Liver (tissue), 8 donors: ENCODE measurements at regions not wholly inside any gene's neighbourhood (a gene's known extent, or its start where the extent isn't known, plus 50 kb on each side); places are given as distances from the start of the nearest gene placed in this dataset.

ENCODE experiments used
- DNase-seq: peaks from one replicate; pipeline ENCODE4 v3.0.0-alpha.2; 2017; ENCODE audit warnings: low spot score
- H3K27ac ChIP-seq, 2 donors: one replicate each; pipeline ENCODE4 v1.7.0; 2013; ENCODE audit warnings: inconsistent platforms in 2 of 2, low read length in 2 of 2, control low read depth in 1 of 2, low read depth in 1 of 2, mild to moderate bottlenecking in 1 of 2
- H3K27me3 ChIP-seq, 4 donors: one replicate each; pipeline versions ENCODE4 v1.6.1 to v1.7.0; 2013; ENCODE audit warnings: low read length in 3 of 4, inconsistent platforms in 1 of 4, mild to moderate bottlenecking in 1 of 4, moderate library complexity in 1 of 4; ENCODE audit not compliant: control insufficient read depth in 4 of 4, insufficient read depth in 4 of 4
- H3K36me3 ChIP-seq, 4 donors: one replicate each; pipeline versions ENCODE4 v1.6.1 to v1.7.0; 2013; ENCODE audit warnings: low read length in 3 of 4, mild to moderate bottlenecking in 3 of 4, low read depth in 1 of 4, moderate library complexity in 1 of 4; ENCODE audit not compliant: control insufficient read depth in 4 of 4, insufficient read depth in 3 of 4
- H3K4me1 ChIP-seq, 4 donors: one replicate each; pipeline versions ENCODE4 v1.6.1 to v1.7.0; 2013; ENCODE audit warnings: low read length in 3 of 4, mild to moderate bottlenecking in 3 of 4, moderate library complexity in 1 of 4; ENCODE audit not compliant: control insufficient read depth in 4 of 4, insufficient read depth in 4 of 4
- H3K4me3 ChIP-seq, 3 donors: one replicate each; pipeline versions ENCODE4 v1.6.1 to v1.7.0; 2013; ENCODE audit warnings: low read length in 3 of 3, control low read depth in 1 of 3, low read depth in 1 of 3, mild to moderate bottlenecking in 1 of 3
- H3K9ac ChIP-seq, 2 donors: one replicate each; pipeline ENCODE4 v1.7.0; 2013; ENCODE audit warnings: low read length in 2 of 2, mild to moderate bottlenecking in 2 of 2, moderate library complexity in 2 of 2, control low read depth in 1 of 2, low read depth in 1 of 2
- H3K9me3 ChIP-seq, 4 donors: one replicate each; pipeline versions ENCODE4 v1.6.1 to v1.7.0; 2013; ENCODE audit warnings: low read length in 3 of 4; ENCODE audit not compliant: control insufficient read depth in 4 of 4
- ATF3 ChIP-seq: IDR thresholded peaks from 2 replicates; pipeline ENCODE4 v1.6.1; 2016; ENCODE audit warnings: antibody characterized with exemption
- EGR1 ChIP-seq, 2 donors: IDR thresholded peaks; 2 replicates each; pipeline ENCODE4 v1.6.1; 2016 to 2018; ENCODE audit warnings: antibody characterized with exemption in 2 of 2, low read depth in 2 of 2
- FOXA1 ChIP-seq: IDR thresholded peaks from 2 replicates; pipeline ENCODE4 v1.6.1; 2016; ENCODE audit warnings: antibody characterized with exemption
- FOXA2 ChIP-seq: IDR thresholded peaks from 2 replicates; pipeline ENCODE4 v1.6.1; 2016; ENCODE audit warnings: antibody characterized with exemption
- GABPA ChIP-seq, 2 donors: IDR thresholded peaks in 1 of 2; conservative IDR thresholded peaks in 1 of 2; 2 replicates each; pipeline ENCODE4 v1.6.1; 2016; ENCODE audit warnings: antibody characterized with exemption in 2 of 2, mild to moderate bottlenecking in 1 of 2, moderate library complexity in 1 of 2
- HNF4A ChIP-seq, 2 donors: conservative IDR thresholded peaks; 2 replicates each; pipeline ENCODE4 v1.6.1; 2016; ENCODE audit warnings: antibody characterized with exemption in 2 of 2, mild to moderate bottlenecking in 2 of 2
- HNF4G ChIP-seq: IDR thresholded peaks from 2 replicates; pipeline ENCODE4 v1.6.1; 2016; ENCODE audit warnings: antibody characterized with exemption
- JUND ChIP-seq, 2 donors: IDR thresholded peaks; 2 replicates each; pipeline ENCODE4 v1.6.1; 2016; ENCODE audit warnings: antibody characterized with exemption in 2 of 2
- NR2F2 ChIP-seq: IDR thresholded peaks from 2 replicates; pipeline ENCODE4 v1.6.1; 2016; ENCODE audit warnings: antibody characterized with exemption
- RAD21 ChIP-seq, 2 donors: IDR thresholded peaks; 2 replicates each; pipeline ENCODE4 v1.6.1; 2016; ENCODE audit warnings: antibody characterized with exemption in 2 of 2, mild to moderate bottlenecking in 2 of 2
- REST ChIP-seq: IDR thresholded peaks from 2 replicates; pipeline ENCODE4 v1.6.1; 2016; ENCODE audit warnings: antibody characterized with exemption, mild to moderate bottlenecking
- RXRA ChIP-seq, 2 donors: IDR thresholded peaks; 2 replicates each; pipeline ENCODE4 v1.6.1; 2017 to 2018; ENCODE audit warnings: antibody characterized with exemption in 2 of 2, mild to moderate bottlenecking in 1 of 2
- SP1 ChIP-seq: IDR thresholded peaks from 2 replicates; pipeline ENCODE4 v1.6.1; 2018; ENCODE audit warnings: antibody characterized with exemption, mild to moderate bottlenecking
- TAF1 ChIP-seq: conservative IDR thresholded peaks from 2 replicates; pipeline ENCODE4 v1.6.1; 2016; ENCODE audit warnings: antibody characterized with exemption, mild to moderate bottlenecking
- YY1 ChIP-seq: IDR thresholded peaks from 2 replicates; pipeline ENCODE4 v1.6.1; 2016; ENCODE audit warnings: antibody characterized with exemption, mild to moderate bottlenecking
- ZBTB33 ChIP-seq: IDR thresholded peaks from 2 replicates; pipeline ENCODE4 v1.6.1; 2016; ENCODE audit warnings: antibody characterized with exemption
- WGBS: extraction: QIAGEN DNeasy Blood & Tissue Kit; methylation state at CpG from one replicate; pipeline ENCODE4 v1.1.7; 2013; 5-methylcytosine and 5-hydroxymethylcytosine counted together
- TF ChIP-seq, protein P1 (sequence below): IDR thresholded peaks from 2 replicates; pipeline ENCODE4 v1.6.1; 2016; ENCODE audit warnings: antibody characterized with exemption
- TF ChIP-seq, protein P2 (sequence below): fragments of 150-350 bp; IDR thresholded peaks from 2 replicates; pipeline ENCODE4 v1.5.1; 2017; ENCODE audit warnings: improper control_type of control experiment, low read depth, low read length; ENCODE audit not compliant: missing input control
- donor health status: healthy.
- donor health status: healthy.
- donor health status: healthy.
- donor health status: healthy.
- donor health status: healthy.

- WGBS = 80% methylated on average over 1 of the region's 1 CpG
- TF ChIP-seq GABPA (IDR thresholded peaks at IDR 0.05 in 1 of 2, conservative IDR thresholded peaks at IDR 0.05 in 1 of 2) (no peak), ATF3 (no peak), SP1 (no peak), FOXA2 (no peak), HNF4A (conservative IDR thresholded peaks at IDR 0.05) (no peak), REST (no peak), NR2F2 (no peak), TAF1 (no peak), EGR1 (IDR thresholded peaks at IDR 0.05; ENCODE audit: low read depth in 2 of 2) (no peak), JUND (IDR thresholded peaks at IDR 0.05) (no peak), RAD21 (IDR thresholded peaks at IDR 0.05) (no peak), YY1 (no peak), RXRA (IDR thresholded peaks at IDR 0.05) (no peak), HNF4G (no peak), FOXA1 (no peak), ZBTB33 (no peak)
- TF ChIP-seq, protein P1, sequence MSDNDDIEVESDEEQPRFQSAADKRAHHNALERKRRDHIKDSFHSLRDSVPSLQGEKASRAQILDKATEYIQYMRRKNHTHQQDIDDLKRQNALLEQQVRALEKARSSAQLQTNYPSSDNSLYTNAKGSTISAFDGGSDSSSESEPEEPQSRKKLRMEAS = no peak
- TF ChIP-seq, protein P2, sequence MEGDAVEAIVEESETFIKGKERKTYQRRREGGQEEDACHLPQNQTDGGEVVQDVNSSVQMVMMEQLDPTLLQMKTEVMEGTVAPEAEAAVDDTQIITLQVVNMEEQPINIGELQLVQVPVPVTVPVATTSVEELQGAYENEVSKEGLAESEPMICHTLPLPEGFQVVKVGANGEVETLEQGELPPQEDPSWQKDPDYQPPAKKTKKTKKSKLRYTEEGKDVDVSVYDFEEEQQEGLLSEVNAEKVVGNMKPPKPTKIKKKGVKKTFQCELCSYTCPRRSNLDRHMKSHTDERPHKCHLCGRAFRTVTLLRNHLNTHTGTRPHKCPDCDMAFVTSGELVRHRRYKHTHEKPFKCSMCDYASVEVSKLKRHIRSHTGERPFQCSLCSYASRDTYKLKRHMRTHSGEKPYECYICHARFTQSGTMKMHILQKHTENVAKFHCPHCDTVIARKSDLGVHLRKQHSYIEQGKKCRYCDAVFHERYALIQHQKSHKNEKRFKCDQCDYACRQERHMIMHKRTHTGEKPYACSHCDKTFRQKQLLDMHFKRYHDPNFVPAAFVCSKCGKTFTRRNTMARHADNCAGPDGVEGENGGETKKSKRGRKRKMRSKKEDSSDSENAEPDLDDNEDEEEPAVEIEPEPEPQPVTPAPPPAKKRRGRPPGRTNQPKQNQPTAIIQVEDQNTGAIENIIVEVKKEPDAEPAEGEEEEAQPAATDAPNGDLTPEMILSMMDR = no peak
Measured at GRCh38 chr2:58878778-58879177, 637.7 kb upstream of the FANCL start.

GRCh38 chr2:58876126-58876525 lies 635.0 kb upstream of the FANCL start:
- Histone ChIP-seq H3K9ac (no peak overlapping the region), H3K27ac (no peak overlapping the region), H3K27me3 (peaks cover 0 to 3% (median 0%) of the 10 kb centered on the region in 4 donors), H3K4me3 (no peak overlapping the region), H3K4me1 (no peaks in the 10 kb centered on the region), H3K36me3 (no peaks in the 10 kb centered on the region), H3K9me3 (no peaks in the 10 kb centered on the region)
- 90% methylated on average over 2 of the region's 2 CpGs for WGBS
- no peak for DNase-seq
- no peak for TF ChIP-seq RXRA (IDR thresholded peaks at IDR 0.05)
- no peak for TF ChIP-seq GABPA (IDR thresholded peaks at IDR 0.05 in 1 of 2, conservative IDR thresholded peaks at IDR 0.05 in 1 of 2)
- TF ChIP-seq SP1 = no peak

More at GRCh38 chr2:58878778-58879177, 637.7 kb upstream of the FANCL start:
- Histone ChIP-seq H3K27me3 (no peaks in the 10 kb centered on the region), H3K4me1 (no peaks in the 10 kb centered on the region), H3K9me3 (no peaks in the 10 kb centered on the region), H3K9ac (no peak overlapping the region), H3K36me3 (no peaks in the 10 kb centered on the region), H3K4me3 (no peak overlapping the region), H3K27ac (no peak overlapping the region)
- no peak for DNase-seq
